Activated CD4-positive, alpha-beta T cell treated with anti-CD3 and anti-CD28 coated beads, Interleukin-2, amount 10 ng/mL, durations not matched to agents 24 days and 14 days (primary cell): ENCODE measurements at regions not wholly inside any gene's neighbourhood (a gene's known extent, or its start where the extent isn't known, plus 50 kb on each side); places are given as distances from the start of the nearest gene placed in this dataset.
"Not testable (repeated sequence)": the region's sequence is repeated elsewhere in the genome, so short reads cannot be mapped to it uniquely, and the experiment has no call there.

Experiments
- DNase-seq: peaks from one replicate; pipeline ENCODE4 v3.0.0; 2022
- H3K27ac Mint-ChIP-seq: one replicate; pipeline ENCODE4 v1.8.0; 2022; ENCODE audit warnings: mild to moderate bottlenecking, mixed read lengths
- H3K27me3 Mint-ChIP-seq: one replicate; pipeline ENCODE4 v1.8.0; 2022; ENCODE audit warnings: mixed read lengths
- H3K36me3 Mint-ChIP-seq: one replicate; pipeline ENCODE4 v1.8.0; 2022; ENCODE audit warnings: low read depth, mild to moderate bottlenecking, mixed read lengths
- H3K4me1 Mint-ChIP-seq: one replicate; pipeline ENCODE4 v1.8.0; 2021; ENCODE audit warnings: mixed read lengths
- H3K4me3 Mint-ChIP-seq: one replicate; pipeline ENCODE4 v1.8.0; 2022; ENCODE audit warnings: mild to moderate bottlenecking, moderate library complexity, mixed read lengths
- H3K9me3 Mint-ChIP-seq: one replicate; pipeline ENCODE4 v1.8.0; 2021; ENCODE audit warnings: mixed read lengths
- intact Hi-C: fragments of 100-400 bp; cut with micrococcal nuclease; formaldehyde crosslinking; loops from one replicate; pipeline ENCODE4 v1.15.1; 2023

GRCh38 chr5:74450095-74450494, 190.4 kb downstream of the ENC1 start:
- H3K27me3 Mint-ChIP-seq: peaks cover 6% of the 10 kb centered on the region
- H3K9me3 Mint-ChIP-seq: no peaks in the 10 kb centered on the region
- H3K36me3 Mint-ChIP-seq: no peaks in the 10 kb centered on the region
- no peak overlapping the region for H3K4me3 Mint-ChIP-seq
- no peaks in the 10 kb centered on the region for H3K4me1 Mint-ChIP-seq
- DNase-seq: no peak
- H3K27ac Mint-ChIP-seq: no peak overlapping the region
- intact Hi-C loops: no loop called here

GRCh38 chr5:74446725-74447241, 193.7 kb downstream of the ENC1 start:
- H3K9me3 Mint-ChIP-seq: no peaks in the 10 kb centered on the region
- intact Hi-C loops: no loop called here
- no peak overlapping the region for H3K27ac Mint-ChIP-seq
- peaks cover 1% of the 10 kb centered on the region for H3K27me3 Mint-ChIP-seq
- no peaks in the 10 kb centered on the region for H3K36me3 Mint-ChIP-seq
- no peak for DNase-seq
- no peaks in the 10 kb centered on the region for H3K4me1 Mint-ChIP-seq
- H3K4me3 Mint-ChIP-seq: no peak overlapping the region

DNA sequence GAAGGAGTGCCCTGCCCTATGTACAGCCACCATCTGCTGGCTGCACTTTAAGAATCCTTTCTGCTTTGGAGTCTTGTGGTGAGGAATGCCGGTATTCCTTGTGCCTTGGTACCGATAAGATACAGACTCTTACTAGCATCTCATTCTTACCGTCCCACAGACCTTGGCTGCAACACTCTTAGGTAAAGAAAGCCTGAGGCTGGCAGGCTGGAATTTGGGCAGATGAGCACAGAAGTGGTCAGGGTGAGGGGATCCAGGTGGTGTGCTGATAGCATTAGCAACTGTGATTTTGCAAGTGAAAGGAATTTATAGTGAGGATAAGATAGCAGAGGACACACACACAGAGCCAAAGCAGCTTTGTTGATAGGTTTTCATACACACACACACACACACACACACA, 198.1 kb downstream of the ENC1 start:
- Mint-ChIP-seq H3K27ac (no peak overlapping the region), H3K4me1 (no peaks in the 10 kb centered on the region), H3K9me3 (no peaks in the 10 kb centered on the region), H3K36me3 (no peaks in the 10 kb centered on the region), H3K4me3 (no peak overlapping the region), H3K27me3 (peaks cover 1% of the 10 kb centered on the region)
- intact Hi-C loops: no loop called here
- no peak for DNase-seq

- H3K4me3 Mint-ChIP-seq: no peak overlapping the region
- DNase-seq: no peak
- no peak overlapping the region for H3K27ac Mint-ChIP-seq
- H3K9me3 Mint-ChIP-seq: no peaks in the 10 kb centered on the region
- no peaks in the 10 kb centered on the region for H3K4me1 Mint-ChIP-seq
- no peaks in the 10 kb centered on the region for H3K36me3 Mint-ChIP-seq
- peaks cover 1% of the 10 kb centered on the region for H3K27me3 Mint-ChIP-seq
- intact Hi-C loops: no loop called here
Measured at GRCh38 chr5:74441616-74442015, 198.9 kb downstream of the ENC1 start.

- H3K4me1 Mint-ChIP-seq: no peaks in the 10 kb centered on the region
- H3K27ac Mint-ChIP-seq: no peak overlapping the region
- DNase-seq: no peak
- intact Hi-C loops: no loop called here
- H3K4me3 Mint-ChIP-seq: no peak overlapping the region
- H3K27me3 Mint-ChIP-seq: no peaks in the 10 kb centered on the region
- no peaks in the 10 kb centered on the region for H3K9me3 Mint-ChIP-seq
- H3K36me3 Mint-ChIP-seq: no peaks in the 10 kb centered on the region
Measured at GRCh38 chr5:74440341-74440740, 200.2 kb downstream of the ENC1 start.

DNA sequence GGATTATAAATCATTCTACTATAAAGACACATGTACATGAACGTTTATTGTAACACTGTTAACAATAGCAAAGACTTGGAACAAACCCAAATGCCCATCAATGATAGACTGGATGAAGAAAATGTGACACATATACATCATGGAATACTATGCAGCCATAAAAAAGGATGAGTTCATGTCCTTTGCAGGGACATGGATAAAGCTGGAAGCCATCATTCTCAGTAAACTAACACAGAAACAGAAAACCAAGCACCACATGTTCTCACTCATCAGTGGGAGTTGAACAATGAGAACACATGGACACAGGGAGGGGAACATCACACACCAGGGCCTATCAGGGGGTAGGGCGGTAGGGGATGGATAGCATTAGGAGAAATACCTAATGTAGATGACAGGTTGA, 202.7 kb downstream of the ENC1 start:
- H3K9me3 Mint-ChIP-seq, H3K36me3 Mint-ChIP-seq, H3K4me1 Mint-ChIP-seq, H3K4me3 Mint-ChIP-seq, DNase-seq, intact Hi-C loops, H3K27ac Mint-ChIP-seq, H3K27me3 Mint-ChIP-seq: not testable (repeated sequence)

- H3K27me3 Mint-ChIP-seq: peaks cover 4% of the 10 kb centered on the region
- H3K36me3 Mint-ChIP-seq: no peaks in the 10 kb centered on the region
- intact Hi-C loops: no loop called here
- DNase-seq: no peak
- no peak overlapping the region for H3K27ac Mint-ChIP-seq
- H3K9me3 Mint-ChIP-seq: no peaks in the 10 kb centered on the region
- H3K4me1 Mint-ChIP-seq: no peaks in the 10 kb centered on the region
- no peak overlapping the region for H3K4me3 Mint-ChIP-seq
Measured at GRCh38 chr5:74433896-74434829, 206.4 kb downstream of the ENC1 start.

GRCh38 chr5:74433255-74433895, 207.2 kb downstream of the ENC1 start:
- H3K4me3 Mint-ChIP-seq: no peak overlapping the region
- no peaks in the 10 kb centered on the region for H3K36me3 Mint-ChIP-seq
- peaks cover 4% of the 10 kb centered on the region for H3K27me3 Mint-ChIP-seq
- no peak overlapping the region for H3K27ac Mint-ChIP-seq
- DNase-seq: no peak
- intact Hi-C loops: no loop called here
- H3K9me3 Mint-ChIP-seq: no peaks in the 10 kb centered on the region
- no peaks in the 10 kb centered on the region for H3K4me1 Mint-ChIP-seq

GRCh38 chr5:74432721-74433120, 207.8 kb downstream of the ENC1 start:
- no peak overlapping the region for H3K27ac Mint-ChIP-seq
- H3K27me3 Mint-ChIP-seq: peaks cover 4% of the 10 kb centered on the region
- no peaks in the 10 kb centered on the region for H3K36me3 Mint-ChIP-seq
- DNase-seq: no peak
- H3K4me1 Mint-ChIP-seq: no peaks in the 10 kb centered on the region
- H3K9me3 Mint-ChIP-seq: no peaks in the 10 kb centered on the region
- H3K4me3 Mint-ChIP-seq: no peak overlapping the region
- intact Hi-C loops: no loop called here

GRCh38 chr5:74432216-74432615, 208.3 kb downstream of the ENC1 start:
- Mint-ChIP-seq H3K4me3 (no peak overlapping the region), H3K9me3 (no peaks in the 10 kb centered on the region)
- DNase-seq: no peak

DNA sequence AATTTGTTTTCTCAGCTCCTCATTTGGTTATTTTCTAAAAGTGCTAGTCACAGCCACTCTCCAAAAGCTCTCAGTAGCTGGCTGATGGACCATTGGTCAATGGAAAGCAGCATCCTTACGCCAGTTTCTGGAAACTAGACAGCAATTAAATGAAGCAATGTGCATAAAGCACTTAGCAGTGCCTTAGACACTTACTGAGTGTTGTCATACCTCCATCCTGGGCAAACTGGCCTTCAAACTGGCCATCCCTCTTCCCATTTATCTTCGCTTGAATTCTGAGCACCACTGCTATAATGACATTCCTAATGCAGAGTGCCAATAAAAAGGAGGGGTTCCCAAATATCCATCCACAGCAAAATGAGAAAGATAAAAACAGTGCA, 209.2 kb downstream of the ENC1 start:
- H3K9me3 Mint-ChIP-seq: no peaks in the 10 kb centered on the region
- no peaks in the 10 kb centered on the region for H3K36me3 Mint-ChIP-seq
- intact Hi-C loops: no loop called here
- peaks cover 4% of the 10 kb centered on the region for H3K27me3 Mint-ChIP-seq
- DNase-seq: no peak
- H3K27ac Mint-ChIP-seq: no peak overlapping the region
- no peak overlapping the region for H3K4me3 Mint-ChIP-seq
- no peaks in the 10 kb centered on the region for H3K4me1 Mint-ChIP-seq

More at GRCh38 chr5:74432216-74432615, 208.3 kb downstream of the ENC1 start:
- Mint-ChIP-seq H3K27ac (no peak overlapping the region), H3K4me1 (no peaks in the 10 kb centered on the region), H3K27me3 (peaks cover 4% of the 10 kb centered on the region), H3K36me3 (no peaks in the 10 kb centered on the region)
- intact Hi-C loops: no loop called here

DNA sequence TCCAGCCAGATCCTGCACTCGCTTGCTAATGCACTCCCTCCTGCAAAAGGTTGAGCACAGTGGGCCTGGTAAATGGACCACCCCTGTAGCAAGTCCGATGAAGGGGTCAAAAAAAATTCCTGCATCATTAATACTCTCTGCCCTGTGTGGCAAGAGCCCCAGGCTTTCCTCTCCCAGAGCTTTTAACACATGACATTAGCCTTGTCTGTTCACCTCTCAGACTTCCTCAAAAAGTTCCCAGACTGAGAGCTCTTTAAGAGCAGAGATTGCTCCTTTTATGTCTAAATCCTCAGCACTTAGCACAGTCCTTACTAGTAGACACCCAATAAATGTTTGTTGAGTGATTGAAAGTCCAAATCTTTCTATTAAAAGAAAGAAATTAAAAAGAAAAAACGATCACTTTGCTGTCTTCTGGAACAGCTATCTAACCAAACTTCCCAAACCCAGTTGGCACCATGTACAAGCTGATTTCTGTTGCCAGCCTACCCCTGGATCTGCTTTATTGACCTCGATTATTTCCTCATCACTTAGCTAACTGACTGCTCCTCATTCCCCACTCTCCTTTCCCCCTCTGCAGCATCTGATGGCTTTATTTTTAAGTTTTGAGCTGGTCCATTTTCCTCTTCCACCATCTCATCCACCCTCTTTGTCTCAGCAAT, 209.8 kb downstream of the ENC1 start:
- intact Hi-C loops: no loop called here
- no peak overlapping the region for H3K4me3 Mint-ChIP-seq
- H3K9me3 Mint-ChIP-seq: no peaks in the 10 kb centered on the region
- peaks cover 4% of the 10 kb centered on the region for H3K27me3 Mint-ChIP-seq
- DNase-seq: no peak
- no peaks in the 10 kb centered on the region for H3K4me1 Mint-ChIP-seq
- H3K27ac Mint-ChIP-seq: no peak overlapping the region
- no peaks in the 10 kb centered on the region for H3K36me3 Mint-ChIP-seq

DNA sequence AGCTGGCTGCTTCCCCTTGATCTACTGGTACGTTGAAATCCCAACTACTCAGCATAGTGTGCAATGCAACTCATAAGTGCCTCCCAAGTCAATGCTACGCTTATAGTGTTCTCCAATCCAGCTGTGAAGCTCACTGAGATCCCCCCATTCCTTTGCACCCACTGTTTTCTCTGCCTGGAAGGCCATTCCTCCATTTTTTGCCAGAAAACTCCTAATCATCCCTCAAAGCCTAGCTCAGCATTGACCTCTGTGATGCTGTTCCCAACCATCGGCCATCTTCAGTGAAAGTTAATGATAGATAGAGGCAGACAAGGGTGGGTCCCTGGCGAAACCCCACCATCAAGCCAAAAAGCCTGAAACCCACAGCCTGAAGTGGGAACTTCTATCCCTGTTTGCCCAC, 211.0 kb downstream of the ENC1 start:
- no peaks in the 10 kb centered on the region for H3K36me3 Mint-ChIP-seq
- no peak for DNase-seq
- no peaks in the 10 kb centered on the region for H3K9me3 Mint-ChIP-seq
- no peak overlapping the region for H3K27ac Mint-ChIP-seq
- H3K4me1 Mint-ChIP-seq: no peaks in the 10 kb centered on the region
- intact Hi-C loops: no loop called here
- peaks cover 8% of the 10 kb centered on the region for H3K27me3 Mint-ChIP-seq
- no peak overlapping the region for H3K4me3 Mint-ChIP-seq

- Mint-ChIP-seq H3K27me3 (peaks cover 8% of the 10 kb centered on the region), H3K4me1 (no peaks in the 10 kb centered on the region), H3K36me3 (no peaks in the 10 kb centered on the region), H3K9me3 (no peaks in the 10 kb centered on the region), H3K4me3 (no peak overlapping the region), H3K27ac (no peak overlapping the region)
- intact Hi-C loops: no loop called here
- no peak for DNase-seq
Measured at GRCh38 chr5:74428876-74429275, 211.7 kb downstream of the ENC1 start.
